ENCODE measurements at regions not wholly inside any gene's neighbourhood (a gene's known extent, or its start where the extent isn't known, plus 50 kb on each side); places are given as distances from the start of the nearest gene placed in this dataset.

DNA sequence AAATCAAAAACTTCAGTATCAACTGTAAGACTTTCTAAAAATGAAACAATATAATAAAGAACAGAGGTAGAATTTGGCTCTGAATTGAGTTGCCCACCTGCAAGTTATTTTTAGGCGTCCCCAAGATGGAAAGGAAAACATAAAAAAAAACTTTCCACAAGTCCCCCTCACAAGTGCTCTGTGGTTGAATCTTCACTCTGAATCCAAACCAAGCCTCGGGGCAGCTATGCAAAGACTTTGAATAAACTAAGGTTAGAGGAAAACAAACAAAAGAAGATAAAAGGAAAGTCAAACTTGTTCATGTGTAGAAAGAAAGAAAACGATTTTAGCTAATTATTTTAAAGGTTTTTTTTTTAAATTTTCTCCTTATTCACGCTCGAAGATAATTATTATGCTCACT lies 372.4 kb upstream of the SLIT2 start:
- no peaks in the 10 kb centered on the region for H3K36me3 ChIP-seq
- ATAC-seq: no peak
- H3K27ac ChIP-seq: no peak overlapping the region
- H3K9me3 ChIP-seq: no peaks in the 10 kb centered on the region
- in situ Hi-C loops (cut with MboI; ENCODE audit: low sequenced_read_pairs in 4 of 4) (no loop called here), intact Hi-C loops (cut with DNase I; ENCODE audit: low total_unique reads) (no loop called here)
- TF ChIP-seq, protein P1, sequence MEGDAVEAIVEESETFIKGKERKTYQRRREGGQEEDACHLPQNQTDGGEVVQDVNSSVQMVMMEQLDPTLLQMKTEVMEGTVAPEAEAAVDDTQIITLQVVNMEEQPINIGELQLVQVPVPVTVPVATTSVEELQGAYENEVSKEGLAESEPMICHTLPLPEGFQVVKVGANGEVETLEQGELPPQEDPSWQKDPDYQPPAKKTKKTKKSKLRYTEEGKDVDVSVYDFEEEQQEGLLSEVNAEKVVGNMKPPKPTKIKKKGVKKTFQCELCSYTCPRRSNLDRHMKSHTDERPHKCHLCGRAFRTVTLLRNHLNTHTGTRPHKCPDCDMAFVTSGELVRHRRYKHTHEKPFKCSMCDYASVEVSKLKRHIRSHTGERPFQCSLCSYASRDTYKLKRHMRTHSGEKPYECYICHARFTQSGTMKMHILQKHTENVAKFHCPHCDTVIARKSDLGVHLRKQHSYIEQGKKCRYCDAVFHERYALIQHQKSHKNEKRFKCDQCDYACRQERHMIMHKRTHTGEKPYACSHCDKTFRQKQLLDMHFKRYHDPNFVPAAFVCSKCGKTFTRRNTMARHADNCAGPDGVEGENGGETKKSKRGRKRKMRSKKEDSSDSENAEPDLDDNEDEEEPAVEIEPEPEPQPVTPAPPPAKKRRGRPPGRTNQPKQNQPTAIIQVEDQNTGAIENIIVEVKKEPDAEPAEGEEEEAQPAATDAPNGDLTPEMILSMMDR (IDR thresholded peaks at IDR 0.05 in 4 of 5, conservative IDR thresholded peaks at IDR 0.05 in 1 of 5): no peak
- TF ChIP-seq POLR2A (IDR thresholded peaks at IDR 0.05): no peak
- no peak overlapping the region for H3K4me3 ChIP-seq
- no peak for DNase-seq
- H3K4me1 ChIP-seq: no peaks in the 10 kb centered on the region
- H3K27me3 ChIP-seq: no peaks in the 10 kb centered on the region

DNA sequence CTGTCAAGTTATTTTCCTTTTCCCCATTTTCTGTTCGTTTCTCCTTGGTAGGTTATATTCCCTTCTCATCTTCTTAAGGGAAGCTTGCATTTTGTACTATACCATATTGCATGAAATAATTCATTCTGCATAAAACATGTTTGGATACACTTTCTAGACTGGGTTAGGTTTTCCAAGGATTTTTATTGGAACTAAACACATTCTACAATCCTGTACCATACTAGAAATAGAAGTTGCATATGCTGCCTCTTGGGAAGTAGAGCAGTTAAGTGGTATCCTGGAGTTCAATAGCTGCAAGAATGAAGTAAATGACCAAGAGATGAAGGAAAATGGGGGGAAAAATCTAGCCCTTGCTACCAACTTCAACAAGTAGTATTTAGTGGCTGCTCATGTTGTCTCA lies 393.7 kb upstream of the SLIT2 start:
- no peaks in the 10 kb centered on the region for H3K36me3 ChIP-seq
- no peak for ATAC-seq
- no peak for TF ChIP-seq POLR2A (IDR thresholded peaks at IDR 0.05)
- TF ChIP-seq, protein P1 (IDR thresholded peaks at IDR 0.05 in 4 of 5, conservative IDR thresholded peaks at IDR 0.05 in 1 of 5): no peak

GRCh38 chr4:19857380-19857779 lies 394.3 kb upstream of the SLIT2 start:
- Histone ChIP-seq H3K27me3 (no peaks in the 10 kb centered on the region), H3K4me3 (no peak overlapping the region), H3K36me3 (no peaks in the 10 kb centered on the region), H3K4me1 (no peaks in the 10 kb centered on the region), H3K27ac (no peak overlapping the region), H3K9me3 (no peaks in the 10 kb centered on the region)
- ATAC-seq: no peak
- TF ChIP-seq, protein P1 (IDR thresholded peaks at IDR 0.05 in 4 of 5, conservative IDR thresholded peaks at IDR 0.05 in 1 of 5): no peak
- no peak for TF ChIP-seq POLR2A (IDR thresholded peaks at IDR 0.05)
- in situ Hi-C loops (cut with MboI; ENCODE audit: low sequenced_read_pairs in 4 of 4): no loop called here
- DNase-seq: no peak
- intact Hi-C loops (cut with DNase I; ENCODE audit: low total_unique reads): no loop called here

More for the DNA sequence above, 393.7 kb upstream of the SLIT2 start:
- DNase-seq: no peak
- intact Hi-C loops (cut with DNase I; ENCODE audit: low total_unique reads): no loop called here
- in situ Hi-C loops (cut with MboI; ENCODE audit: low sequenced_read_pairs in 4 of 4): no loop called here
- H3K27me3 ChIP-seq: no peaks in the 10 kb centered on the region
- no peak overlapping the region for H3K27ac ChIP-seq
- H3K4me1 ChIP-seq: no peaks in the 10 kb centered on the region
- no peaks in the 10 kb centered on the region for H3K9me3 ChIP-seq
- H3K4me3 ChIP-seq: no peak overlapping the region

- Histone ChIP-seq H3K4me1 (no peaks in the 10 kb centered on the region), H3K4me3 (no peak overlapping the region), H3K36me3 (no peaks in the 10 kb centered on the region), H3K9me3 (no peaks in the 10 kb centered on the region), H3K27ac (no peak overlapping the region), H3K27me3 (no peaks in the 10 kb centered on the region)
- intact Hi-C loops (cut with DNase I; ENCODE audit: low total_unique reads) (no loop called here), in situ Hi-C loops (cut with MboI; ENCODE audit: low sequenced_read_pairs in 4 of 4) (no loop called here)
- no peak for DNase-seq
- ATAC-seq: no peak
- no peak for TF ChIP-seq POLR2A (IDR thresholded peaks at IDR 0.05)
- TF ChIP-seq, protein P1 (IDR thresholded peaks at IDR 0.05 in 4 of 5, conservative IDR thresholded peaks at IDR 0.05 in 1 of 5): no peak
Observed at GRCh38 chr4:19850909-19851308, 400.8 kb upstream of the SLIT2 start.

- Histone ChIP-seq H3K4me3 (no peak overlapping the region), H3K4me1 (no peaks in the 10 kb centered on the region), H3K27me3 (no peaks in the 10 kb centered on the region), H3K9me3 (no peaks in the 10 kb centered on the region), H3K36me3 (no peaks in the 10 kb centered on the region), H3K27ac (no peak overlapping the region)
- no peak for TF ChIP-seq POLR2A (IDR thresholded peaks at IDR 0.05)
- TF ChIP-seq, protein P1 (IDR thresholded peaks at IDR 0.05 in 4 of 5, conservative IDR thresholded peaks at IDR 0.05 in 1 of 5): no peak
- in situ Hi-C loops (cut with MboI; ENCODE audit: low sequenced_read_pairs in 4 of 4): no loop called here
- no peak for ATAC-seq
- intact Hi-C loops (cut with DNase I; ENCODE audit: low total_unique reads): no loop called here
- DNase-seq: no peak
Observed at GRCh38 chr4:19844446-19844845, 407.3 kb upstream of the SLIT2 start.

Data from gastrocnemius medialis (tissue), 4 donors.